Motor neuron (in vitro differentiated cells): ENCODE measurements at regions not wholly inside any gene's neighbourhood (a gene's known extent, or its start where the extent isn't known, plus 50 kb on each side); places are given as distances from the start of the nearest gene placed in this dataset.

Experiments used
- ATAC-seq, 8 experiments: fragments of 200-7000 bp; cut with Tn5 transposase; replicated peaks in 6 of 8; 2 replicates each; pipeline ENCODE4 v1.8.0; 2021; ENCODE audit warnings: mild to moderate bottlenecking in 8 of 8, moderate library complexity in 8 of 8
- H3K27ac ChIP-seq, 2 donors: fragments of 250-450 bp; sonication (Bioruptor Pico); 2 replicates each; pipeline ENCODE4 v1.9.0; 2021; ENCODE audit warnings: antibody characterized with exemption in 2 of 2, mild to moderate bottlenecking in 2 of 2, moderate library complexity in 1 of 2
- H3K4me1 ChIP-seq, 2 donors: fragments of 250-450 bp; sonication (Bioruptor Pico); replicated peaks in 1 of 2; 2 replicates each; pipeline ENCODE4 v1.6.1; 2021; ENCODE audit warnings: antibody characterized with exemption in 2 of 2, mild to moderate bottlenecking in 2 of 2, moderate library complexity in 1 of 2
- H3K4me3 ChIP-seq, 5 donors: fragments of 250-450 bp; sonication (Bioruptor Pico); 2 replicates each; pipeline ENCODE4 v1.9.0; 2021; ENCODE audit warnings: antibody characterized with exemption in 5 of 5, mild to moderate bottlenecking in 5 of 5, moderate library complexity in 4 of 5
- WGBS, 10 experiments: fragments of 450-650 bp; shearing (Covaris generic); methylation state at CpG; one replicate each; pipeline ENCODE4 v1.0.0; 2022; 5-methylcytosine and 5-hydroxymethylcytosine counted together
- in situ Hi-C, 9 experiments: fragments of 400-800 bp; cut with MboI; loops; one replicate each; pipeline ENCODE4 v1.15.0; 2021; ENCODE audit warnings: low sequenced_read_pairs in 9 of 9, low pct_unique_long_range_greater_than_20kb in 2 of 9; ENCODE audit not compliant: unreplicated experiment in 9 of 9

GRCh38 chr13:106433066-106433465 lies 102.4 kb downstream of the EFNB2 start:
- H3K4me3 ChIP-seq = no peak overlapping the region
- H3K27ac ChIP-seq = no peak overlapping the region
- H3K4me1 ChIP-seq = peaks cover 2 to 11% of the 10 kb centered on the region in 2 donors
- in situ Hi-C loops = no loop called here
- no peak for ATAC-seq
- WGBS, 10 experiments = 14 to 100% (median 56%) methylated on average over 1 to 2 of the region's 2 CpGs; no CpG with 5 or more reads in 4 of the 10 experiments

GRCh38 chr13:106432636-106433035 lies 102.8 kb downstream of the EFNB2 start:
- no peak overlapping the region for H3K27ac ChIP-seq
- H3K4me3 ChIP-seq = no peak overlapping the region
- peak in 1 of 8 experiments; percentile 63 for ATAC-seq
- H3K4me1 ChIP-seq = peaks cover 2 to 11% of the 10 kb centered on the region in 2 donors
- in situ Hi-C loops = no loop called here
- 0 to 100% (median 83%) methylated on average over 1 to 3 of the region's 3 CpGs; no CpG with 5 or more reads in 1 of the 10 experiments for WGBS, 10 experiments

DNA sequence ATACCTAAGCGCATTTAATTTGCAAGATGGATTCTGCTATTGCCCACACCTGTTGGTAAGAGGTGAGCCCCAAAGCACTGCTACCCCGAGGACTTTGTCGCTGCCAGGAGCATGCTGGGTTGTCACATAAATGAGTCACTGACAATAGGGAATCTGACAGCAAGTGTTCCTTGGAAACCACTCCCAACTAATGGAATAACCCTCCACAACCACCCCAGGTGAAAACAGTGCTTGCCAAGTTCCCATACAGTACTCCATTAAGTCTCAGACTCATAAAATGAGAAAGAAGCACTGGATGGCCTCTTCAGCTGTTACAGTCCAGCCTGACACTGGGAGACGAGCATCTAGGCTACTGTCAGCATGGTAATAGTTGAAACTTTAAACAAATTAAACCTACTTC lies 108.6 kb downstream of the EFNB2 start:
- no peak for ATAC-seq
- H3K4me1 ChIP-seq = peaks cover 13 to 17% of the 10 kb centered on the region in 2 donors
- no peak overlapping the region for H3K4me3 ChIP-seq
- no peak overlapping the region for H3K27ac ChIP-seq
- in situ Hi-C loops = no loop called here
- 50 to 100% (median 88%) methylated on average over 1 to 4 of the region's 4 CpGs; no CpG with 5 or more reads in 1 of the 10 experiments for WGBS, 10 experiments

DNA sequence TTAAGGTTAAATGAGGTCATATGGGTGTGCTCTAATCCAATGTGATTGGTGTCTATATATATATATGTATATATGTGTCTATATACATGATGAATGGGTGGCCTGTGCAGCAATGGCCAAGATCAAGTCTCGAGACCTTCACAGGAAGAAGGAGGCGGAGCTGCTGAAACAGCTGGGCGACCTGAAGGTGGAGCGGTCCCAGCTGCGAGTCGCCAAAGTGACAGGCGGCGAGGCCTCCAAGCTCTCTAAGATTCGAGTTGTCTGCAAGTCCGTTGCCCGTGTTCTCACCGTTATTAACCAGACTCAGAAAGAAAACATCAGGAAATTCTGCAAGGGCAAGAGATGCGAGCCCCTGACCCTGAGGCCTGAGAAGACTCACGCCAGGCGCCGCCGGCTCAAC lies 109.8 kb downstream of the EFNB2 start:
- Histone ChIP-seq H3K4me3 (no peak overlapping the region), H3K27ac (no peak overlapping the region), H3K4me1 (peaks cover 13 to 17% of the 10 kb centered on the region in 2 donors)
- 83 to 100% (median 93%) methylated on average over 1 to 15 of the region's 17 CpGs; no CpG with 5 or more reads in 2 of the 10 experiments for WGBS, 10 experiments
- in situ Hi-C loops = no loop called here
- ATAC-seq = no peak

GRCh38 chr13:106424805-106425204 lies 110.7 kb downstream of the EFNB2 start:
- no peak for ATAC-seq
- Histone ChIP-seq H3K4me3 (no peak overlapping the region), H3K27ac (no peak overlapping the region), H3K4me1 (peaks cover 11 to 14% of the 10 kb centered on the region in 2 donors)
- in situ Hi-C loops = no loop called here
- WGBS, 10 experiments = 0 to 100% (median 51%) methylated on average over 1 of the region's 1 CpG; no CpG with 5 or more reads in 4 of the 10 experiments

GRCh38 chr13:106423530-106423929 lies 111.9 kb downstream of the EFNB2 start:
- Histone ChIP-seq H3K4me3 (no peak overlapping the region), H3K4me1 (peaks cover 7 to 11% of the 10 kb centered on the region in 2 donors), H3K27ac (no peak overlapping the region)
- WGBS, 10 experiments = 0 to 76% (median 56%) methylated on average over 1 to 5 of the region's 7 CpGs
- in situ Hi-C loops = no loop called here
- ATAC-seq = peak in 1 of 8 experiments; percentile 20

GRCh38 chr13:106418556-106418955 lies 116.9 kb downstream of the EFNB2 start:
- Histone ChIP-seq H3K4me3 (no peak overlapping the region), H3K4me1 (peaks cover 12 to 18% of the 10 kb centered on the region in 2 donors), H3K27ac (no peak overlapping the region)
- peak in 2 of 8 experiments; percentile 51 to 52 for ATAC-seq
- 0 to 83% (median 24%) methylated on average over 3 to 4 of the region's 4 CpGs; no CpG with 5 or more reads in 2 of the 10 experiments for WGBS, 10 experiments
- in situ Hi-C loops = no loop called here

DNA sequence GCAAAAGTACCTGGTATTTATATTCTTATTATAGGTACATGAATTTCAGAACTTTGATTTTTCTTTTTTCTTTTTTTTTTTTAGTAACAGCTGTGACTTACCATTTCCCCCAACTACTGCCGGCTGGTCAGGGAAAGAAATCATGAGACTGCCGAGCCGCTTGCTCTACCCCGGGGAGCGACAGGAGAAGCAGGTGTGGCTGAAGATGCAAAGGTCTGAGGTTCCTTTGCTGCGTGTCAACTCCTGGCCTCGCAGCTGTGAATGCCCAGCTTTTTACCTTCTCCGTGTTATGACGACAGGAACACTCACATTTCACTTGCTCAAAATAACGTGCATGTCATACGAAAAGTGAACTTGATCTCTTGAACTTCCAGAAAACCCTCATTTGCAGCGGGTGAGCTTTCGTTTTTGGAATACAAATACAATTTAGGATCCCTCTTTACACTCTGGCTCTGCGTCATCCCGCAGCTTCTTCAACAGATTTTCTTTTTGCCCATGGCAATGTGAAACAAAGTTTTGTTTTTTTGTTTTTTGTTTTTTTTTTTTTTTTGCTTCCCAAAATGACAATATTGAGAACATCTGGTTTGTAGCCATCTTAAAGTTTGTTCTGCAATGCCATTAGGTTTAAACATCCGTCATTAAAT lies 117.9 kb downstream of the EFNB2 start:
- 6 to 89% (median 72%) methylated on average over 3 to 16 of the region's 16 CpGs for WGBS, 10 experiments
- Histone ChIP-seq H3K4me1 (peaks cover 5 to 15% of the 10 kb centered on the region in 2 donors), H3K4me3 (no peak overlapping the region), H3K27ac (no peak overlapping the region)
- peak in 1 of 8 experiments; percentile 20 for ATAC-seq
- in situ Hi-C loops = no loop called here

DNA sequence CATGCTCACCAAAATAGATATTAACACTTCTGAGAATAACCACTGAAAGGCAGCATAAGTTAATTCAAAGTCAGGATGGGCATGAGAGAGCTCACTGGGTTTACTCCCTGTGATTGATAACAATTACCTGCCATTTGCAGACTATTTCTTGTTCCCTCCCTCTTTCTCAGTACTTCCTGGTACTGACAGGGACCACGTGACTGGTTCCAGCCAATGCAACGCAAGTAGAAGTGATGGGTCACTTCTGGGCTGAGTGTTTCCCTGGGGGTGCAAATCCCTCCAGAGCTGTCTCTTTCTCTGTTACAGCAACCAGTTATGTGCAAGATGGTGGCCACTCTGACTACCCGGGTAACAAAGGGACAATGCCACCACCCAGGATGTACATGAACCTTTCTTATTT lies 118.8 kb downstream of the EFNB2 start:
- Histone ChIP-seq H3K4me3 (no peak overlapping the region), H3K4me1 (peaks cover 5 to 15% of the 10 kb centered on the region in 2 donors), H3K27ac (no peak overlapping the region)
- peak in 1 of 8 experiments; percentile 10 for ATAC-seq
- in situ Hi-C loops = no loop called here
- WGBS, 10 experiments = 67 to 100% (median 81%) methylated on average over 1 to 3 of the region's 3 CpGs; no CpG with 5 or more reads in 3 of the 10 experiments

GRCh38 chr13:106415971-106416370 lies 119.5 kb downstream of the EFNB2 start:
- H3K27ac ChIP-seq = no peak overlapping the region
- ATAC-seq = peak in 1 of 8 experiments; percentile 70
- in situ Hi-C loops = no loop called here

DNA sequence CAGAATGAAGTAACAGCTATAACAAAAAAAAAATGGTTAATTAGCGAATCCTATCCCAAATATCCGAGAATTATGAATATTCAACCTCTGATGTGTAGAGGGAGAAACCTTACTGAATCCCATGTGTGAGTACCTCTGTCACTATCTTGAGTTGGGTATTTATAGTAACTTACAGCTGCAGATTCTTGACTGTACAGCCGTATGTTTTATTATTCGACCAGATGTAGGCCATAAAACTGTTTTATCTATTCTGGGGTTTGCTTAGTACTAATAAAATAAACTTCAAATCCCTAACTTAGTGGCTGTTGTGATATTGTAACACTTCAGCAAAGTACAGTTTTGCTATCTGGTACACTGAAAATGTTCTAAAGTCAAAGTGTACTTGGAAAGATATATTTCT lies 120.0 kb downstream of the EFNB2 start:
- WGBS, 10 experiments = 0 to 100% (median 66%) methylated on average over 1 to 4 of the region's 4 CpGs
- in situ Hi-C loops = no loop called here
- no peak overlapping the region for H3K4me3 ChIP-seq

More at GRCh38 chr13:106415971-106416370, 119.5 kb downstream of the EFNB2 start:
- no peak overlapping the region for H3K4me3 ChIP-seq
- H3K4me1 ChIP-seq = peaks cover 5 to 15% of the 10 kb centered on the region in 2 donors
- 0 to 60% (median 44%) methylated on average over 1 of the region's 1 CpG; no CpG with 5 or more reads in 3 of the 10 experiments for WGBS, 10 experiments

DNA sequence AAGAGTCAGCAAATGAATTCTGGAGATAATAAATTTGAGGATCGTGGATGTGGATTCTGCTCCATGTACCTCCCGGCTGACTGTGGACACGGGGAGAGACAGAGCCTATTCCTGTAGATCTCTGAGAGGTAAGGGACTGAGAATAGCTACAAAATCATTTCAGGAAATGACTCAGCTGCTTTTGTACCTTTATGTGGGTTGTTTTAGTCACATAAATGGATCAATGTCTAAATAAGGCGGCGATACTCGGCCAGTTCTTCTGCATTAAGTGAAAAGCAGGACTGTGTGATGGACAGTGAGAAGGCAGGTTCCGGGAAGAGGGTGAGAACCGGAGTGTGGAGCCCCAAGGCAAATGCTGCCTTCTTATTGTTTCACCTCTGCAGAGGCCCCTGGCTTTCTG lies 128.1 kb downstream of the EFNB2 start:
- H3K27ac ChIP-seq = no peak overlapping the region
- in situ Hi-C loops = no loop called here
- WGBS, 10 experiments = 73 to 100% (median 82%) methylated on average over 2 to 5 of the region's 8 CpGs; no CpG with 5 or more reads in 2 of the 10 experiments
- peaks cover 0 to 14% of the 10 kb centered on the region in 2 donors for H3K4me1 ChIP-seq
- no peak for ATAC-seq
- no peak overlapping the region for H3K4me3 ChIP-seq

More for the DNA sequence above, 120.0 kb downstream of the EFNB2 start:
- Histone ChIP-seq H3K27ac (no peak overlapping the region), H3K4me1 (peaks cover 5 to 15% of the 10 kb centered on the region in 2 donors)
- peak in 1 of 8 experiments; percentile 33 for ATAC-seq

- in situ Hi-C loops = no loop called here
- peaks cover 0 to 19% of the 10 kb centered on the region in 2 donors for H3K4me1 ChIP-seq
- no peak overlapping the region for H3K4me3 ChIP-seq
- no peak for ATAC-seq
- WGBS, 10 experiments = 17 to 93% (median 41%) methylated on average over 1 to 6 of the region's 6 CpGs
- no peak overlapping the region for H3K27ac ChIP-seq
Observed at GRCh38 chr13:106405731-106406130, 129.7 kb downstream of the EFNB2 start.
